ENCODE measurements at regions not wholly inside any gene's neighbourhood (a gene's known extent, or its start where the extent isn't known, plus 50 kb on each side); places are given as distances from the start of the nearest gene placed in this dataset.

GRCh38 chr3:187983484-187984124 lies 170.4 kb upstream of the LPP start:
- TF ChIP-seq RAD21 (IDR thresholded peaks at IDR 0.05; ENCODE audit: low read depth) (no peak), REST (IDR thresholded peaks at IDR 0.05; ENCODE audit: low read depth) (no peak), POLR2A (IDR thresholded peaks at IDR 0.05; ENCODE audit: borderline replicate concordance, extremely low read depth, insufficient read depth, insufficient read length) (no peak), YY1 (IDR thresholded peaks at IDR 0.05; ENCODE audit: extremely low read depth, insufficient replicate concordance, low read depth, low read length) (no peak), JUND (IDR thresholded peaks at IDR 0.05) (no peak), CTCF (IDR thresholded peaks at IDR 0.05 in 2 of 3, conservative IDR thresholded peaks at IDR 0.05 in 1 of 3; ENCODE audit: borderline replicate concordance in 1 of 3, insufficient read depth in 1 of 3, low read depth in 2 of 3, low read length in 2 of 3) (no peak), CEBPB (IDR thresholded peaks at IDR 0.05; ENCODE audit: low read depth) (no peak)

Measured in HCT116 (cell line).